Spinal cord (tissue), 9 donors: ENCODE measurements at regions not wholly inside any gene's neighbourhood (a gene's known extent, or its start where the extent isn't known, plus 50 kb on each side); places are given as distances from the start of the nearest gene placed in this dataset.
A peak's percentile ranks its signal among the peaks of the same experiment; 100 is the strongest.
"Not testable (repeated sequence)": the region's sequence is repeated elsewhere in the genome, so short reads cannot be mapped to it uniquely, and the experiment has no call there.

Experiments used
- DNase-seq, 6 donors: peaks; one replicate each; pipeline versions ENCODE4 v3.0.0 to v3.0.0-alpha.2; 2013 to 2015; ENCODE audit warnings: low spot score in 6 of 6, low read depth in 4 of 6
- H3K27ac ChIP-seq: one replicate; pipeline ENCODE4 v1.5.1; 2013; ENCODE audit warnings: low read depth, low read length, control low read depth
- H3K27me3 ChIP-seq: one replicate; pipeline ENCODE4 v1.6.1; 2013; ENCODE audit warnings: low read length; ENCODE audit not compliant: control insufficient read depth, insufficient read depth
- H3K36me3 ChIP-seq: one replicate; pipeline ENCODE4 v1.6.1; 2013; ENCODE audit warnings: low read length; ENCODE audit not compliant: control insufficient read depth, insufficient read depth
- H3K4me1 ChIP-seq: one replicate; pipeline ENCODE4 v1.6.1; 2013; ENCODE audit warnings: low read length; ENCODE audit not compliant: control insufficient read depth, insufficient read depth
- H3K4me3 ChIP-seq: one replicate; pipeline ENCODE4 v1.5.1; 2013; ENCODE audit warnings: low read depth, low read length, control low read depth
- H3K9me3 ChIP-seq: one replicate; pipeline ENCODE4 v1.6.1; 2013; ENCODE audit warnings: low read length; ENCODE audit not compliant: control insufficient read depth, insufficient read depth
- WGBS: methylation state at CpG from one replicate; pipeline ENCODE4 v1.1.5; 2013; ENCODE audit warnings: missing lambda C conversion rate; ENCODE audit not compliant: insufficient coverage; 5-methylcytosine and 5-hydroxymethylcytosine counted together
- donor health status: healthy.

GRCh38 chr11:29162491-29162890, 854.3 kb downstream of the KCNA4 start:
- H3K27me3 ChIP-seq: no peaks in the 10 kb centered on the region
- no peak overlapping the region for H3K4me3 ChIP-seq
- no peaks in the 10 kb centered on the region for H3K36me3 ChIP-seq
- no peaks in the 10 kb centered on the region for H3K9me3 ChIP-seq
- H3K27ac ChIP-seq: no peak overlapping the region
- H3K4me1 ChIP-seq: no peaks in the 10 kb centered on the region
- WGBS: 67% methylated on average over 1 of the region's 2 CpGs
- DNase-seq: no peak

GRCh38 chr11:29161191-29161590, 855.6 kb downstream of the KCNA4 start:
- no peaks in the 10 kb centered on the region for H3K36me3 ChIP-seq
- no peak overlapping the region for H3K4me3 ChIP-seq
- no peaks in the 10 kb centered on the region for H3K27me3 ChIP-seq
- no peak overlapping the region for H3K27ac ChIP-seq
- DNase-seq: no peak
- no peaks in the 10 kb centered on the region for H3K4me1 ChIP-seq
- H3K9me3 ChIP-seq: no peaks in the 10 kb centered on the region
- WGBS: no CpG with 5 or more reads among the region's 1 CpG

GRCh38 chr11:29159552-29160465, 857.0 kb downstream of the KCNA4 start:
- Histone ChIP-seq H3K4me3 (no peak overlapping the region), H3K9me3 (no peaks in the 10 kb centered on the region), H3K27me3 (no peaks in the 10 kb centered on the region), H3K36me3 (no peaks in the 10 kb centered on the region), H3K27ac (no peak overlapping the region), H3K4me1 (no peaks in the 10 kb centered on the region)
- 40% methylated on average over 2 of the region's 6 CpGs for WGBS
- DNase-seq: peak in 5 of 6 donors; percentile 11 to 84 (median 31)

- no peaks in the 10 kb centered on the region for H3K27me3 ChIP-seq
- no peaks in the 10 kb centered on the region for H3K36me3 ChIP-seq
- no peak overlapping the region for H3K27ac ChIP-seq
- H3K4me1 ChIP-seq: no peaks in the 10 kb centered on the region
- DNase-seq: no peak
- WGBS: no CpG with 5 or more reads among the region's 1 CpG
- H3K4me3 ChIP-seq: no peak overlapping the region
- H3K9me3 ChIP-seq: peaks cover 4% of the 10 kb centered on the region
Observed at GRCh38 chr11:29153078-29153477, 863.8 kb downstream of the KCNA4 start.

GRCh38 chr11:29142573-29142972, 874.3 kb downstream of the KCNA4 start:
- not testable (repeated sequence) for H3K4me1 ChIP-seq, H3K27me3 ChIP-seq, H3K9me3 ChIP-seq, H3K4me3 ChIP-seq, H3K27ac ChIP-seq, DNase-seq, H3K36me3 ChIP-seq
- no CpG with 5 or more reads among the region's 1 CpG for WGBS

GRCh38 chr11:29135504-29135903, 881.3 kb downstream of the KCNA4 start:
- H3K27me3 ChIP-seq: no peaks in the 10 kb centered on the region
- no peaks in the 10 kb centered on the region for H3K4me1 ChIP-seq
- no peak overlapping the region for H3K27ac ChIP-seq
- H3K4me3 ChIP-seq: no peak overlapping the region
- WGBS: no CpG with 5 or more reads among the region's 1 CpG
- no peaks in the 10 kb centered on the region for H3K36me3 ChIP-seq
- H3K9me3 ChIP-seq: no peaks in the 10 kb centered on the region
- no peak for DNase-seq

- DNase-seq: no peak
- Histone ChIP-seq H3K4me1 (no peaks in the 10 kb centered on the region), H3K27me3 (no peaks in the 10 kb centered on the region), H3K36me3 (no peaks in the 10 kb centered on the region), H3K27ac (no peak overlapping the region), H3K9me3 (no peaks in the 10 kb centered on the region), H3K4me3 (no peak overlapping the region)
- WGBS: no CpG with 5 or more reads among the region's 1 CpG
Observed at GRCh38 chr11:29131055-29131454, 885.8 kb downstream of the KCNA4 start.

GRCh38 chr11:29129844-29130243, 887.0 kb downstream of the KCNA4 start:
- Histone ChIP-seq H3K36me3 (no peaks in the 10 kb centered on the region), H3K27ac (no peak overlapping the region), H3K27me3 (no peaks in the 10 kb centered on the region), H3K4me1 (no peaks in the 10 kb centered on the region), H3K4me3 (no peak overlapping the region), H3K9me3 (no peaks in the 10 kb centered on the region)
- WGBS: no CpG with 5 or more reads among the region's 1 CpG
- DNase-seq: no peak

- no peaks in the 10 kb centered on the region for H3K36me3 ChIP-seq
- H3K27ac ChIP-seq: no peak overlapping the region
- no peak overlapping the region for H3K4me3 ChIP-seq
- no peaks in the 10 kb centered on the region for H3K27me3 ChIP-seq
- H3K9me3 ChIP-seq: no peaks in the 10 kb centered on the region
- H3K4me1 ChIP-seq: no peaks in the 10 kb centered on the region
- DNase-seq: no peak
Observed at GRCh38 chr11:29127461-29127860, 889.4 kb downstream of the KCNA4 start.

GRCh38 chr11:29125606-29126005, 891.2 kb downstream of the KCNA4 start:
- Histone ChIP-seq H3K36me3 (no peaks in the 10 kb centered on the region), H3K27ac (no peak overlapping the region), H3K9me3 (no peaks in the 10 kb centered on the region), H3K4me1 (no peaks in the 10 kb centered on the region), H3K27me3 (no peaks in the 10 kb centered on the region), H3K4me3 (no peak overlapping the region)
- no peak for DNase-seq
